NCI-H1092 treated with DMSO at 0.1 percent for 48 hours (cell line): ENCODE measurements at regions not wholly inside any gene's neighbourhood (a gene's known extent, or its start where the extent isn't known, plus 50 kb on each side); places are given as distances from the start of the nearest gene placed in this dataset.

Experiments
- DNase-seq: peaks from one replicate; lab custom pipeline; 2025; lab: John Stamatoyannopoulos, UW

DNA sequence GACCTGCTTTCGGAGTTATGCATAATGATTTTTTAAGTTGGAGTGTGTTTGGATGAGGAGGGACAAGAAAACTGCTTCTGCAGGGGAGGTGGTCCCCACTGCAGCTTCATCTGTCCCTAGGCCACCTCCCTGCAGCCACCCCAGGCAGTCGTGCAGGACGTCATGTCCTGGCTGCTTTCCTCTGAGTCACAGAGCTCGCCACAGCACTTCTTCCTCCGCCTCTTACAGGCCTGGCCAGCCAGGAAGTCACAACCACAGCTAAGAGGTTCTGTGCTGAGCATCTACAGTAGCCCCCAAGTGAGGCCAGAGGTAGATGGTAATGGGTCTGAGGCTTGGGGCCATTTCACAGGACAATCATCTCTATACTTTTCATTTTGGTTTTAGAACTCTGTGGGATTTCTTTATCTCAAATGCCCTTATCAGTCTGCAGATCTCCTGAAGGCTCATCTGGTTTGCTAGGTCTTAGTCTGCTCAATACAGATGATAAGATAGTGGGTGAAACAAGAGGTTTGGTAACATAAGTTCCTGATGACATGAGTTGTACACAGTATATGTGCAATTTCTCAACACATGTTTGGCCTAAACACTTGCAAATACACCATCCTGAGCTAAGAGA, 106.4 kb downstream of the ARF6 start:
- DNase-seq = no peak

GRCh38 chr14:49999826-50000379, 107.0 kb downstream of the ARF6 start:
- no peak for DNase-seq

DNA sequence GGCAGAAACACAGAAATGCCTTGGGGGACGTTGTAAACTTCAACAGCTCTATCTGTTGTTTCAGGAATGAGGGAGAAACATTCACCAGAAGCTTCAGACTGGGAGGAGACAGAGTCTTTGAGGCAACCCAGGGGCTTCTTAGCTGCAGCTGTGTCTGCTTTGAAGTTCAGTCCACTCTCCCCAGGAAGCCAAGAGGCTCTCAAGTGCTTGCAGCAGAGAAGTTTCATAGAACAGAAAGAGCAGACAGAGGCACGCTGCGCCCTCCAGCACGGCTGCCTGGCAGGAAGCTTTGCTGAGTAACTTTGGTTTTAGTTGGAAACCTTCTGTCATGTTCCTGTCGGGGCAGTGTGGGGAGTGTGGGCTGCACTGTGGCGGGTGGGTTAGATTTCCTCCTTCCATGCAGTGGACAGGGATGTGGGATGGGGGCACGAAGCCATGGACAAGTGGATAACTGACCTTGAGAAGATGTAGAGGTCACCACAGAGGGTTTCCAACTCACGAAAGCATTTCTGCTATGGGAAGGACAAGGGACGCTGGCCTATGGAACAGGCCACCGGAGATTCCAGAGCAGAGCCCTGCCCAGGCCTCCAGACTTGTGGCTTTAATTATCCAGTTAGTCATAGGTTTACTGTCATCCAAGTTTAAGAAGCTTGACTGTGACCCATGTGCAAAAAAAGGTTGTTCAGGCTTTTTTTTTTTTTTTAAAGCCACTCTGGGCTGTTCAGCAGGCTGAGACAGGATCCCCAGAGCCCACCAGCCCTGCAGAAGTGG, 107.7 kb downstream of the ARF6 start:
- DNase-seq = no peak

DNA sequence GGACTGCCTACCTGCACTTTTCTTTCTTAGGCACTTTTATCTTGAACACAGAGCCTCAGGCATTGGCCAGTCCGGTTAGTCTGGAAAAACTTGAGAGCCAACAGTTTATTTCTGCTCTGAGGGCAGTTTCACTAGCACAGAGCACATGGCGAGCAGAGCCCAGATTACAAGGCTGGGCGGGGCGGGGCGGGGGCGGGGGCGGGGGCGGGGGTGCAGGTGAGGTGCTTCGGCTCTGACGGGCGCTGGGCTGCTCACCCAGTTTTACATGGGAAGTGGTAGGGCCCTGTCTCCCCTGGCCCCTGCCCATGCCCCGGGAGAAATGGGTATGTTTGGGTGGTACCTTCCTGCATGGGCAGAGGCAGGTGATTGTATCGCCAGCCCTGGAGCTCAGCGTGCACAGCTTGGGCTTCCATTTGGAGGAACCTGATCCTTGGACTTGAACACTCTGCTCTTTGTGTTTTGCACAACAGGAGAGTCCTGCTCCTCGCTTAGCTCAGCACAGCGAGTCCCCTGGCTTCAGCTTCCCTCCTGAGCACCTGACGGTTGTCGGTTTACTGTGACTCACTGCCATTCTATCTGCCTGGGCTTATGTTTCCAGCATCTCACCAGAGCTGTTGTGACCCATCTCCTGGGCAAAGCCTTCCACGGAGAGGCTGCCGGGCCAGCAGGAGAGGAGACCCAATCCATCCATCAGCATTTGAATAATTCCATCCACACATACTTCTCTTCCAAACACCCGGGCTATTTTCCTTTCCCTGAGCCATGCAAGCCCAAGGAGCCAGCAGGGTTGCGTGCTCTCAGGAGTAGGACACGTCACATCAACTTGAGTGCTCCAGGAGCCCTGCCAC, 108.5 kb downstream of the ARF6 start:
- no peak for DNase-seq

- no peak for DNase-seq
These were observed 109.4 kb downstream of the ARF6 start for GRCh38 chr14:50001999-50002925.

GRCh38 chr14:50002926-50003212, 110.0 kb downstream of the ARF6 start:
- no peak for DNase-seq

GRCh38 chr14:50003213-50004021, 110.5 kb downstream of the ARF6 start:
- DNase-seq = peak; percentile 70

- no peak for DNase-seq
These were observed 110.2 kb downstream of the VCPKMT start for GRCh38 chr14:50006141-50006540.

DNA sequence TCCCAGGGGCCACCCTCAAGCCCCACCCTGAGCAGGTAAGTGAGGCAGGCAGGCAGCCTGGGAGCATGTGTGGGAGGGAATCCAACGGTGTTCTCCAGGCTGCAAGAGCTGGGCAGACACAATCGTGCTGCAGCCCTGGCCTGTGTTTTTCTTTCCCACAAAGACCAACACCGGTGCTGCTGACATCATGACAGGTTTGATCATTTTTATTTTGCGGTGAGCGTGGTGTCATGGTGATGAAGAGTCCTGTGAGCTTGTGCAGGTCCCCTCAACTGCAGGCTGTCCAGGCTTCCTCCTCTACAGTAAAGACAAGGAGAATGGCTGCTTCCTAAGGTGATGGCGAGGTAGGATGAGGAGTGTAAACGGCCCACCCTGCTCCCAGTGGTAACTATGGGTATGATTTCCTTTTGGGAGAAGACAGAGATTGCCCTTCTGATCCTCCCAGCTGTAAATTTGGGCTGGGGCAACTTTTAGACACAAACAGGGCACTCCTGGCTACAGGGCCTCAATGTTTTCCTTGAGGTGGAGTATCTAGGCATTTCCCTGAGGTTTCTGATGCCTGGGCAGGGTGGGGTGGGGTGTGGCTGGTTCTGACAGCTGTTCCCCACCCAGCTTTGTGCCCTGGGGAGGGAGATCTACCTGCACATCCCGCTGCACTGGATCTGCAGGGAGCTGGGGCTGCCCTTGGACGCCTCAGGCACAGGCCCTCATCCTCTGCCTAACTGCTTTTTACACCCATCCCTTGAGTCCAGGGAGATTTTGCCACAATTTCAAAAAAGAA, 109.1 kb downstream of the VCPKMT start:
- no peak for DNase-seq

DNA sequence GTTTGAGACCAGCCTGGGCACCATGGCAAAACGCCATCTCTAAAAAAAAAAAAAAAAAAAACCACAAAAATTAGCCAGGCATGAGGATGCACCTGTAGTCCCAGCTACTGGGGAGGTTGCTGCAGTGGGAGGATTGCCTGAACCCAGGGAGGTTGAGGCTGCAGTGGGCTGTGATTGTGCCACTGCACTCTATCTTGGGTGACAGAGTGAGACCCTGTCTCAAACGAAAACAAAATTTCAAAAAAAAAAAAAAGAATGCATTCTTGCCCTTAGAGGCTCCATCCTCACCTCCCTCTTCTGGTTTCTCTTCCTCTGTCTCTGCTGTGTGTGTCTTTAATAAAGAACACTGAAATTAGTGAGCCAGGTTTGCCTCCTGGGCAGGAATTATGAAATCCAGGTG, 107.8 kb downstream of the VCPKMT start:
- DNase-seq = no peak

- no peak for DNase-seq
These were observed 107.4 kb downstream of the VCPKMT start for GRCh38 chr14:50008974-50009373.

DNA sequence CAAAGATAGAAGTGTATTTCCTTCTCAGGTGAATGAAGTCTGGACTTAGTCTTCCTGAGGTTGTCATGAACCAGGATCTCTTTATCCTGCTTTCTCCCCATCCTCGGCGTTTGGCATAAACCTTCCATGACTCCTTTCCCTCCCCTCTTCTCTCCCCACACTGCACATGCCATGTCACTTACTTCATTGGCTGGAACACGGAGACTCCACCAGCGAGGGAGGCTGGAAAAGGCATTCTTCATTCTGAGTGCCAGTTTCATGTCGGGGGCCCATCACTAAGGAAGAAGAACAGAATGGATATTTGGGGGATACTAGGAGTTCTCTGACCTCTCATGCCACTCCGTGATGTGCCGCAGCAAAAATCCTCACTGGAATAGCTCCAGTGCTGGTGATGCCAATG, 105.6 kb downstream of the VCPKMT start:
- no peak for DNase-seq

- no peak for DNase-seq
These were observed 105.1 kb downstream of the VCPKMT start for GRCh38 chr14:50011242-50011641.

- DNase-seq = no peak
These were observed 103.7 kb downstream of the VCPKMT start for GRCh38 chr14:50012644-50013043.

DNA sequence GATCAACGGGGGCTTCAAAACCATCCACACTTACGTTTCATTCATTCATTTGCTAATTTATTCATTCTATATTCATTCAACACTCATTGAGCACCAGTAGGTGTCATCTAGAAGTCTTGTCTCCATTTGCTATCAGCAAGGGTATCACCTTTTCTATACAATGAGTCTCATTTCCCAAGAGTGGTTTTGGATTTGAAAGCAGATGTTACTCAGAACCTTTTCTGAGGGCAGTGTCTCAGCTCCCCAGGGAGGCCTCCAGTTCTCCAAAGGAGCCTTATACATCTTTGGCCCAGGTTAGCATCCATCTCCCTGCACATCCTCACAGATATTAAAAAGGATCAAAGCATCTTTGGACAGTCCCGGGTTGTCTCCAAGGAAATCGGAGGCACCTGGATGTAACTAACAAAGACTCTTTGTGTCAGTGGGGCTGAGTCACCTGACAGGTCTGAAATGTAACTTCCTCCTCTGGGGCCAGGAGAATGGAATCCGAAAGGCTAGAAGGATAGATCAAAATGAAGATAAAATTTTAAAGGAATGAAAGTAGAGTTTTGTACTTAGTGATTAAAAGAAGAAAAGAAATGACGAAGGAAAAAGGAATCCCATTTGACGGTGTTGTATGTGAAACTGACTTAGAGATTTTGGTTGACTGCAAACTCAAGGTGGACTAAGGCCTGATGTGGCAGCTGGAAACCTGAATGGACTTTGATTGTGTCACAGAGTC, 103.0 kb downstream of the VCPKMT start:
- DNase-seq = no peak

GRCh38 chr14:50013934-50014333, 102.4 kb downstream of the VCPKMT start:
- no peak for DNase-seq

DNA sequence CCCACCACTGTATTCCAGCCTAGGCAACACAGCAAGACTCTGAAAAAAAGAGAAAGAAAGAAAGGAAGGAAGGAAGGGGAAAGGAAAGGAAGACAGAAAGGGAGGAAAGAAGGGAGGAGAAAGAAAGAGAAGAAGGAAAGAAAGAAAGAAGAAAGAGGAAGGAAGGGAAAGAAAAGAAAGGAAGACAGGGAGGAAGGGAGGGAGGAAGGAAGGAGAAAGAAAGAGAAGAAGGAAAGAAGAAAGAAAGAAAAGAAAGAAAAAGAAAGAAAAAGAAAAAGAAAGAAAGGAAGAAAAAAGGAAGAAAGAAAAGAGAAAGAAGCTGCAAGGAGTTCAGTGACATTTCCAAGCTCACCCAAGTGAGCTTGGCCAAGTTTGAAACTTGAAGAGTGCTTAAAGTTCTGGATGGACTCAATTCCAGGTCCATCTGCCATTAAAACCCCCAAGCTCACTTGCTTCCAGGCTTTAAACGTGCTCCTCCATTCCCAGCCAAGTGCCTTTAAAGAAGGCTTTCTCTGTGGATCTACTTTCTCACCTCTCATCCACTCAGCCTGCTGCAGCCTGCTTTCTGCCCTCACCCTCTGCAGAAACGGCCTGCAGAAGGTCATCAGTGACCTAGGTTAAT, 101.5 kb downstream of the VCPKMT start:
- no peak for DNase-seq

GRCh38 chr14:50015716-50016115, 100.7 kb downstream of the VCPKMT start:
- no peak for DNase-seq
